ENCODE measurements at regions not wholly inside any gene's neighbourhood (a gene's known extent, or its start where the extent isn't known, plus 50 kb on each side); places are given as distances from the start of the nearest gene placed in this dataset.

- DNase-seq (no peak), ATAC-seq (ENCODE audit: insufficient read depth, low read depth) (no peak)
- Histone ChIP-seq H4K20me1 (ENCODE audit: insufficient read depth, low read length) (no peaks in the 10 kb centered on the region), H3K4me1 (ENCODE audit: insufficient read depth, low read length) (no peaks in the 10 kb centered on the region), H3K79me2 (ENCODE audit: insufficient read depth, low read length) (no peaks in the 10 kb centered on the region), H3K9me3 (ENCODE audit: insufficient read depth, low read length, severe bottlenecking) (no peaks in the 10 kb centered on the region), H2AFZ (ENCODE audit: low read depth, low read length) (no peak overlapping the region), H3K9ac (ENCODE audit: low read depth, low read length) (no peak overlapping the region), H3K4me2 (ENCODE audit: insufficient read depth, low read length) (no peak overlapping the region), H3K27ac (ENCODE audit: low read length) (no peak overlapping the region), H3K36me3 (ENCODE audit: insufficient read depth, low read length) (no peaks in the 10 kb centered on the region), H3K4me3 (ENCODE audit: low read depth in 1 of 2, low read length in 2 of 2) (no peak overlapping the region), H3K27me3 (ENCODE audit: insufficient read depth, low read length, poor library complexity) (no peaks in the 10 kb centered on the region)
- TF ChIP-seq EZH2 (IDR thresholded peaks at IDR 0.05; ENCODE audit: borderline replicate concordance, low read depth, low read length, severe bottlenecking) (no peak), CTCF (IDR thresholded peaks at IDR 0.05; ENCODE audit: borderline replicate concordance, extremely low read depth, low read length, poor library complexity, severe bottlenecking) (no peak)
Observed at GRCh38 chr1:101170506-101171050, 66.2 kb upstream of the S1PR1 start.

DNA sequence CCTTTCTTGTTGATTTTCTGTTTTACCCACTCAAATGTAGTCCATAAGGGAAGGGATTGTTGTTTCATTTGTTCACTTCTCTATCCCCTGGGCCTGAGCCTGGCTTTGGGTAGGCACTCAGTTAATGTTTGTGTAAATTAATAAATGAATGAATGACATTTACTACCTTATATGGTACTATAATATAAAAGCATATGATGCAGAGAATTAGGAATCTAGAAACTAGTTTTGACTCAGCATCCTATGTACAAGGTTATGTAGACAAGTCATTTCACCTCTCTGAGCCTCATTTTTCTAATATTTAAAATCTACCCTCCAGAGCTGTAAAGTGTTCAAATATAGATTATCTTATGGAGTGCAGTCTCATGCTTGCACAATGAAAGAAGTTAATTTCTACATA is 68.9 kb upstream of the S1PR1 start:
- H3K9ac ChIP-seq (ENCODE audit: low read depth, low read length) = no peak overlapping the region
- no peaks in the 10 kb centered on the region for H3K27me3 ChIP-seq (ENCODE audit: insufficient read depth, low read length, poor library complexity)
- H3K36me3 ChIP-seq (ENCODE audit: insufficient read depth, low read length) = no peaks in the 10 kb centered on the region
- TF ChIP-seq EZH2 (IDR thresholded peaks at IDR 0.05; ENCODE audit: borderline replicate concordance, low read depth, low read length, severe bottlenecking) (no peak), CTCF (IDR thresholded peaks at IDR 0.05; ENCODE audit: borderline replicate concordance, extremely low read depth, low read length, poor library complexity, severe bottlenecking) (no peak)
- no peak for DNase-seq
- ATAC-seq (ENCODE audit: insufficient read depth, low read depth) = 0 out of 3 replicates have a peak, but pooled peaks have one; percentile 14
- H3K4me1 ChIP-seq (ENCODE audit: insufficient read depth, low read length) = no peaks in the 10 kb centered on the region
- H4K20me1 ChIP-seq (ENCODE audit: insufficient read depth, low read length) = no peaks in the 10 kb centered on the region
- H2AFZ ChIP-seq (ENCODE audit: low read depth, low read length) = no peak overlapping the region
- H3K79me2 ChIP-seq (ENCODE audit: insufficient read depth, low read length) = no peaks in the 10 kb centered on the region
- no peak overlapping the region for H3K4me3 ChIP-seq (ENCODE audit: low read depth in 1 of 2, low read length in 2 of 2)
- H3K4me2 ChIP-seq (ENCODE audit: insufficient read depth, low read length) = no peak overlapping the region
- H3K9me3 ChIP-seq (ENCODE audit: insufficient read depth, low read length, severe bottlenecking) = no peaks in the 10 kb centered on the region
- H3K27ac ChIP-seq (ENCODE audit: low read length) = no peak overlapping the region

DNA sequence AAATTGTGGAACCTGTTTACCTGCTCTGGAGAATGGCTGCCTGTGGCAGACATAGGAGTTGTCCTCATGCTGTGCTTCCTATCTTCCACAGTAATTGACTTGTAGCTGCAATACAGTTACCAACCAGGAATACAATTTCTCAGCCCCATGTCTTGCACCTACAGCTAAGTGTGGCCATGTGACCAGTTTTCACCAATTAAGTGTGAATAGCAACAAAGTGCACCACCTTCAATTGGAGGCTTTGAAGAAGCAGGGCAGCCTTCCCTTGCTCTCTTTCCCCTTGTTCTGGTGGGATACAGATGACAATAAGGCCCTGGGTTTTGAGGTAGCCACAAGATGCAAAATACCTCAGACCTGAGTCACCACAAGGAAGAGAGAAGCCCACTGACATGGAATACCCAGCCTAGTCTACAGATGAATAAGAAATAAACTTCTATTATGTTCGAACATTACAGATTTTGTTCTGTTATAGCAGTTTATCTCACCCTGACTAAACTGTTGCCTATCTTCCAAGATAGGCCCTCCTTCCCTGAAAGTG is 70.2 kb upstream of the S1PR1 start:
- Histone ChIP-seq H4K20me1 (ENCODE audit: insufficient read depth, low read length) (no peaks in the 10 kb centered on the region), H3K4me2 (ENCODE audit: insufficient read depth, low read length) (no peak overlapping the region), H3K4me3 (ENCODE audit: low read depth in 1 of 2, low read length in 2 of 2) (no peak overlapping the region), H3K27me3 (ENCODE audit: insufficient read depth, low read length, poor library complexity) (no peaks in the 10 kb centered on the region), H3K4me1 (ENCODE audit: insufficient read depth, low read length) (no peaks in the 10 kb centered on the region), H3K9ac (ENCODE audit: low read depth, low read length) (no peak overlapping the region), H2AFZ (ENCODE audit: low read depth, low read length) (peak overlapping the region; percentile 6; the same call in 1 of the 2 replicates), H3K36me3 (ENCODE audit: insufficient read depth, low read length) (no peaks in the 10 kb centered on the region), H3K27ac (ENCODE audit: low read length) (no peak overlapping the region), H3K79me2 (ENCODE audit: insufficient read depth, low read length) (no peaks in the 10 kb centered on the region), H3K9me3 (ENCODE audit: insufficient read depth, low read length, severe bottlenecking) (no peaks in the 10 kb centered on the region)
- TF ChIP-seq EZH2 (IDR thresholded peaks at IDR 0.05; ENCODE audit: borderline replicate concordance, low read depth, low read length, severe bottlenecking) (no peak), CTCF (IDR thresholded peaks at IDR 0.05; ENCODE audit: borderline replicate concordance, extremely low read depth, low read length, poor library complexity, severe bottlenecking) (no peak)
- no peak for DNase-seq
- ATAC-seq (ENCODE audit: insufficient read depth, low read depth) = no peak

All from DND-41 (cell line).